NT2/D1 (cell line): ENCODE measurements at regions not wholly inside any gene's neighbourhood (a gene's known extent, or its start where the extent isn't known, plus 50 kb on each side); places are given as distances from the start of the nearest gene placed in this dataset.

Experiments used
- DNase-seq: peaks from one replicate; pipeline ENCODE4 v3.0.0-alpha.2; 2011; ENCODE audit warnings: low read depth, low spot score
- H3K27me3 ChIP-seq: 2 replicates; pipeline ENCODE4 v1.6.0; 2011; ENCODE audit warnings: mild to moderate bottlenecking; ENCODE audit not compliant: insufficient read length, insufficient read depth
- H3K36me3 ChIP-seq: 2 replicates; pipeline ENCODE4 v1.6.1; 2011; ENCODE audit warnings: mild to moderate bottlenecking, low read length, mixed read lengths; ENCODE audit not compliant: insufficient read depth, insufficient read length
- H3K4me1 ChIP-seq: 2 replicates; pipeline ENCODE4 v1.5.1; 2011; ENCODE audit not compliant: insufficient read depth, insufficient read length
- H3K4me3 ChIP-seq: 2 replicates; pipeline ENCODE4 v1.5.1; 2011; ENCODE audit warnings: low read depth; ENCODE audit not compliant: insufficient read length
- H3K9ac ChIP-seq: 2 replicates; pipeline ENCODE4 v1.6.0; 2011; ENCODE audit warnings: low read depth; ENCODE audit not compliant: insufficient read length
- H3K9me3 ChIP-seq: 2 replicates; pipeline ENCODE4 v1.5.1; 2011; ENCODE audit warnings: mild to moderate bottlenecking, low read length; ENCODE audit not compliant: insufficient read depth
- SUZ12 ChIP-seq: IDR thresholded peaks from 2 replicates; pipeline ENCODE4 v1.6.1; 2011; ENCODE audit not compliant: insufficient read length, insufficient read depth; ENCODE audit errors: extremely low read depth
- YY1 ChIP-seq: IDR thresholded peaks from 2 replicates; pipeline ENCODE4 v1.6.1; 2011; ENCODE audit not compliant: insufficient read length, insufficient read depth
- ZNF274 ChIP-seq: IDR thresholded peaks from 2 replicates; pipeline ENCODE4 v1.6.1; 2011; ENCODE audit warnings: mild to moderate bottlenecking, low read depth, low read length

DNA sequence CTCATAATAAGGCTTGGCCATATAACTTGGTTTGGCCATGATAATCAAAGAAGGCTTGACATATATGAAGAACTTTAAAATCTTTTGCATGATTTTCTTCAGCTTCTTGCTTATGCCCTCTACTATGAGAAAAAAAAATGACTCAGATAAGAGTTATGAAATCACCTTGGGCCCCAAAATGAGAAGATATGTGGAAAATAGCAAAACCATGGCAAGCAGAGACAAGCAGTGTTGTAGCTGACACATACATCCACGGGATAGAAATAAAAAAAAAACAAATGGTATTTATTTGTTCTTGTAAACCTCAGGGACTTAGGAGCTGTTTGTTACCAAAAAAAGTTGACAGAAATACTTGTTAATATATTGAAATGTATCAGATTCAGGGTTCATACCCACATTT lies 614.8 kb upstream of the BCHE start:
- H3K36me3 ChIP-seq = no peaks in the 10 kb centered on the region
- H3K4me3 ChIP-seq = no peak overlapping the region
- DNase-seq = no peak
- no peaks in the 10 kb centered on the region for H3K27me3 ChIP-seq
- no peaks in the 10 kb centered on the region for H3K4me1 ChIP-seq
- H3K9ac ChIP-seq = no peak overlapping the region
- H3K9me3 ChIP-seq = no peaks in the 10 kb centered on the region
- TF ChIP-seq YY1 (no peak), SUZ12 (no peak), ZNF274 (no peak)

GRCh38 chr3:166447513-166447912 lies 610.3 kb upstream of the BCHE start:
- DNase-seq = no peak
- Histone ChIP-seq H3K36me3 (no peaks in the 10 kb centered on the region), H3K9me3 (no peaks in the 10 kb centered on the region), H3K27me3 (no peaks in the 10 kb centered on the region), H3K4me3 (no peak overlapping the region), H3K4me1 (no peaks in the 10 kb centered on the region), H3K9ac (no peak overlapping the region)
- TF ChIP-seq ZNF274 (no peak), SUZ12 (no peak), YY1 (no peak)

DNA sequence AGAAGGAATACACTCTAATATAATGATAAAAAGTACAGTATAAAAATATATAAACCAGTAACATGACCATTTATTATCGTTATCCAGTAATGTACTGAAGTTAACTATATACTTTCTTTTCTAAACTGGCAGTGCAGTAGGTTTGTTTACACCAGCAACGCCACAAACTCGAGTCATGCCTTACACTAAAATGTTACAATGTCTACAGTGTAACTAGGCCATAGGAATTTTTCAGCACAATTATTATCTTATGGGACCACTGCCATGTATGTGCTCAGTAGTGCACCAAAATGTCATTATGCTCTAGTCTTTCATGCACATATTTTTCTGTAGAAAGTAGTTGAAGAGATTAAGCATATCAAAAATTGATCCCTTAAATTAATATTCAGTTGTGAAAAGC lies 609.8 kb upstream of the BCHE start:
- TF ChIP-seq YY1 (no peak), SUZ12 (no peak), ZNF274 (no peak)
- no peak for DNase-seq
- no peak overlapping the region for H3K9ac ChIP-seq
- no peaks in the 10 kb centered on the region for H3K4me1 ChIP-seq
- no peaks in the 10 kb centered on the region for H3K36me3 ChIP-seq
- H3K9me3 ChIP-seq = no peaks in the 10 kb centered on the region
- no peaks in the 10 kb centered on the region for H3K27me3 ChIP-seq
- no peak overlapping the region for H3K4me3 ChIP-seq

GRCh38 chr3:166446291-166446690 lies 609.1 kb upstream of the BCHE start:
- no peak for DNase-seq
- H3K36me3 ChIP-seq = no peaks in the 10 kb centered on the region
- H3K4me3 ChIP-seq = no peak overlapping the region
- no peaks in the 10 kb centered on the region for H3K27me3 ChIP-seq
- TF ChIP-seq ZNF274 (no peak), YY1 (no peak), SUZ12 (no peak)
- H3K9ac ChIP-seq = no peak overlapping the region
- H3K4me1 ChIP-seq = no peaks in the 10 kb centered on the region
- H3K9me3 ChIP-seq = no peaks in the 10 kb centered on the region

DNA sequence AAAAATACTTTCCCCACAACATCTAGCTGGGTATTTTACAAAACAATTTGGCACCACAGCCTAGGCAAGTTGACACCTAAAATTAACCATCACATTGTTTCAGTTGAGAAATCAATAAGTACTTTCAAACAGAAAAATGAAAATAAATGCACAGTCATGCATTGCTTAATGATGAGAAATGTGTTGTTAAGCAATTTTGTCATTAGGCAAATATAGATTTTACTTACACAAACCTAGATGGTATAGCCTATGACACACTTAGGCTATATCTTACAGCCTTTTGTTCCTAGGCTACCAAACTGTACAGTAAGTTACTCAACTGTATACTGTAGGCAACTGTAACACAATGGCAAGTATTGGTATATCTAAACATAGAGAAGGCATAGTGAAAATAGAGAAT lies 608.6 kb upstream of the BCHE start:
- no peaks in the 10 kb centered on the region for H3K36me3 ChIP-seq
- no peaks in the 10 kb centered on the region for H3K9me3 ChIP-seq
- no peaks in the 10 kb centered on the region for H3K27me3 ChIP-seq
- no peak overlapping the region for H3K9ac ChIP-seq
- TF ChIP-seq YY1 (no peak), ZNF274 (no peak)
- H3K4me3 ChIP-seq = no peak overlapping the region
- no peak for DNase-seq
- H3K4me1 ChIP-seq = no peaks in the 10 kb centered on the region

GRCh38 chr3:166444756-166445155 lies 607.5 kb upstream of the BCHE start:
- H3K4me3 ChIP-seq = no peak overlapping the region
- DNase-seq = no peak
- no peak for TF ChIP-seq ZNF274
- no peak for TF ChIP-seq YY1
- no peak for TF ChIP-seq SUZ12
- H3K9me3 ChIP-seq = no peaks in the 10 kb centered on the region
- H3K36me3 ChIP-seq = no peaks in the 10 kb centered on the region
- H3K4me1 ChIP-seq = no peaks in the 10 kb centered on the region
- no peak overlapping the region for H3K9ac ChIP-seq
- H3K27me3 ChIP-seq = no peaks in the 10 kb centered on the region

- DNase-seq = no peak
- Histone ChIP-seq H3K4me1 (no peaks in the 10 kb centered on the region), H3K27me3 (no peaks in the 10 kb centered on the region), H3K4me3 (no peak overlapping the region), H3K36me3 (no peaks in the 10 kb centered on the region), H3K9me3 (no peaks in the 10 kb centered on the region), H3K9ac (no peak overlapping the region)
- TF ChIP-seq ZNF274 (no peak), YY1 (no peak), SUZ12 (no peak)
Measured at GRCh38 chr3:166444336-166444735, 607.1 kb upstream of the BCHE start.

- no peak for DNase-seq
- no peaks in the 10 kb centered on the region for H3K4me1 ChIP-seq
- no peaks in the 10 kb centered on the region for H3K36me3 ChIP-seq
- no peak for TF ChIP-seq ZNF274
- no peak overlapping the region for H3K9ac ChIP-seq
- no peaks in the 10 kb centered on the region for H3K9me3 ChIP-seq
- no peak overlapping the region for H3K4me3 ChIP-seq
- no peaks in the 10 kb centered on the region for H3K27me3 ChIP-seq
Measured at GRCh38 chr3:166435469-166436057, 598.3 kb upstream of the BCHE start.
